Fibroblast of lung (primary cell): ENCODE measurements at regions not wholly inside any gene's neighbourhood (a gene's known extent, or its start where the extent isn't known, plus 50 kb on each side); places are given as distances from the start of the nearest gene placed in this dataset.

Experiments
- DNase-seq, 2 donors: peaks; one replicate each; pipeline versions ENCODE4 v3.0.0 to v3.0.0-alpha.2; 2010; ENCODE audit warnings: low read depth in 2 of 2
- H2AFZ ChIP-seq: 2 replicates; pipeline ENCODE4 v1.5.1; 2012; ENCODE audit warnings: low read length, control low read depth, inconsistent platforms
- H3K27ac ChIP-seq: 2 replicates; pipeline ENCODE4 v1.5.1; 2011; ENCODE audit warnings: low read length, control low read depth; ENCODE audit not compliant: insufficient read depth
- H3K27me3 ChIP-seq: 2 replicates; pipeline ENCODE4 v1.5.1; 2011; ENCODE audit warnings: mild to moderate bottlenecking, low read length; ENCODE audit not compliant: control insufficient read depth, insufficient read depth
- H3K36me3 ChIP-seq: 2 replicates; pipeline ENCODE4 v1.5.1; 2011; ENCODE audit warnings: low read length; ENCODE audit not compliant: control insufficient read depth, insufficient read depth
- H3K4me1 ChIP-seq: 2 replicates; pipeline ENCODE4 v1.5.1; 2011; ENCODE audit warnings: low read length; ENCODE audit not compliant: control insufficient read depth, insufficient read depth; ENCODE audit errors: extremely low read depth
- H3K4me2 ChIP-seq: 2 replicates; pipeline ENCODE4 v1.5.1; 2011; ENCODE audit warnings: low read length, control low read depth; ENCODE audit not compliant: insufficient read depth; ENCODE audit errors: extremely low read depth
- H3K4me3 ChIP-seq, 4 experiments: fragments of 200-600 bp in 1 of 4; sonication (generic) in 1 of 4; replicated peaks in 1 of 4; 2 replicates each; pipeline ENCODE4 v1.5.1; 2011 to 2016; ENCODE audit warnings: low read length in 4 of 4, low read depth in 3 of 4, mild to moderate bottlenecking in 3 of 4, control low read depth in 2 of 4, inconsistent platforms in 1 of 4, mixed read lengths in 1 of 4; ENCODE audit not compliant: insufficient read depth in 1 of 4; ENCODE audit errors: control extremely low read depth in 1 of 4
- H3K79me2 ChIP-seq: 2 replicates; pipeline ENCODE4 v1.5.1; 2012; ENCODE audit warnings: mild to moderate bottlenecking, low read length, inconsistent platforms; ENCODE audit not compliant: control insufficient read depth, insufficient read depth
- H3K9ac ChIP-seq: 2 replicates; pipeline ENCODE4 v1.5.1; 2011; ENCODE audit warnings: mild to moderate bottlenecking, low read length, control low read depth; ENCODE audit not compliant: insufficient read depth
- H3K9me3 ChIP-seq: 2 replicates; pipeline ENCODE4 v1.5.1; 2012; ENCODE audit warnings: low read depth, low read length; ENCODE audit not compliant: control insufficient read depth, insufficient read depth
- H4K20me1 ChIP-seq: 2 replicates; pipeline ENCODE4 v1.5.1; 2011; ENCODE audit warnings: low read length; ENCODE audit not compliant: control insufficient read depth, insufficient read depth; ENCODE audit errors: extremely low read depth
- EZH2 ChIP-seq: IDR thresholded peaks from 2 replicates; pipeline ENCODE4 v1.5.1; 2012; ENCODE audit warnings: low read length, control low read depth, mild to moderate bottlenecking; ENCODE audit errors: missing control alignments
- TF ChIP-seq, protein P1 (sequence below), 2 donors: IDR thresholded peaks in 1 of 2; conservative IDR thresholded peaks in 1 of 2; 1 replicate in 1 of 2; 2 replicates in 1 of 2; pipeline ENCODE4 v1.5.1; 2011 to 2012; ENCODE audit warnings: low read length in 2 of 2, control low read depth in 1 of 2, inconsistent platforms in 1 of 2, low read depth in 1 of 2, mild to moderate bottlenecking in 1 of 2

GRCh38 chr6:105499931-105500330 lies 97.0 kb upstream of the PREP start:
- Histone ChIP-seq H2AFZ (no peak overlapping the region), H3K79me2 (no peaks in the 10 kb centered on the region), H3K27me3 (no peaks in the 10 kb centered on the region), H3K9me3 (no peaks in the 10 kb centered on the region), H4K20me1 (no peaks in the 10 kb centered on the region), H3K4me2 (no peak overlapping the region), H3K4me3 (no peak overlapping the region), H3K36me3 (no peaks in the 10 kb centered on the region), H3K9ac (no peak overlapping the region), H3K27ac (no peak overlapping the region), H3K4me1 (no peaks in the 10 kb centered on the region)
- no peak for TF ChIP-seq EZH2
- TF ChIP-seq, protein P1, sequence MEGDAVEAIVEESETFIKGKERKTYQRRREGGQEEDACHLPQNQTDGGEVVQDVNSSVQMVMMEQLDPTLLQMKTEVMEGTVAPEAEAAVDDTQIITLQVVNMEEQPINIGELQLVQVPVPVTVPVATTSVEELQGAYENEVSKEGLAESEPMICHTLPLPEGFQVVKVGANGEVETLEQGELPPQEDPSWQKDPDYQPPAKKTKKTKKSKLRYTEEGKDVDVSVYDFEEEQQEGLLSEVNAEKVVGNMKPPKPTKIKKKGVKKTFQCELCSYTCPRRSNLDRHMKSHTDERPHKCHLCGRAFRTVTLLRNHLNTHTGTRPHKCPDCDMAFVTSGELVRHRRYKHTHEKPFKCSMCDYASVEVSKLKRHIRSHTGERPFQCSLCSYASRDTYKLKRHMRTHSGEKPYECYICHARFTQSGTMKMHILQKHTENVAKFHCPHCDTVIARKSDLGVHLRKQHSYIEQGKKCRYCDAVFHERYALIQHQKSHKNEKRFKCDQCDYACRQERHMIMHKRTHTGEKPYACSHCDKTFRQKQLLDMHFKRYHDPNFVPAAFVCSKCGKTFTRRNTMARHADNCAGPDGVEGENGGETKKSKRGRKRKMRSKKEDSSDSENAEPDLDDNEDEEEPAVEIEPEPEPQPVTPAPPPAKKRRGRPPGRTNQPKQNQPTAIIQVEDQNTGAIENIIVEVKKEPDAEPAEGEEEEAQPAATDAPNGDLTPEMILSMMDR (conservative IDR thresholded peaks at IDR 0.05 in 1 of 2, IDR thresholded peaks at IDR 0.05 in 1 of 2; ENCODE audit: low read depth in 1 of 2, low read length in 2 of 2) = no peak
- no peak for DNase-seq

DNA sequence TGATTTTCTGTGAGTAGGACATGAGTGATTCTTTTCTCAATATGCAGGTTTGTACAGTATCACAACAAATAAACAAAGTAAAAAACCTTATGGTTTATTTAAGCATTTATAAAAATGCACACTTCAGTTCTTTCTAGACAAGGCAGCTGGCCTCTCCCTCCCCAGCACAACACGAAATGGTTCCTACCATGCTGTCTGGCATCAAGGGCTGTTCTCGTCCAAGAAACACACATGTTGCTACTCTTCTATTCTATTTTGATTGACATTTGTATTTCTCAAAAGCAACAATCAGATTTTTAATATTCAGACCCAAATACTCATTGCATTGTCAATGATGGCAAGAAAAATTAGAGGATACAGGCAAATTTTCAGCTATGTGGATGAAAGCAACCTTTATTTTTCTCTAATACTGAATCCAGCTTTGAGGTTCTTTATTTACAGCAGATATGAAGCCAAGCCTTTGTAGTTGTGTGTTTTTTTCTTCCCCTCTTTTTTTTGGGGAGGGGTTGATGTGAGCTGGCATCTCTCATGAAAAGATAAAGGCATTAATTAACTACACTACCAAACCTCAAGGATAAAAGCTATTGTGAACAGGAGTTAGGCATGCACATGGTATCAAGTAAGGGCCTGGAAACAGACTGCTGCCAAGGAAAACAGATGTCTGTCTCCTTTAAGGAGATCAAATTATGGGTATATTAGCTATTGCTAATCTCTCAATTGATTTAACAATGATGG lies 96.4 kb upstream of the PREP start:
- H3K4me2 ChIP-seq = no peak overlapping the region
- H3K9me3 ChIP-seq = no peaks in the 10 kb centered on the region
- H3K9ac ChIP-seq = no peak overlapping the region
- H3K27ac ChIP-seq = no peak overlapping the region
- no peak for DNase-seq
- H3K4me1 ChIP-seq = no peaks in the 10 kb centered on the region
- no peaks in the 10 kb centered on the region for H3K36me3 ChIP-seq
- no peak overlapping the region for H3K4me3 ChIP-seq
- H2AFZ ChIP-seq = no peak overlapping the region
- no peaks in the 10 kb centered on the region for H4K20me1 ChIP-seq
- no peak for TF ChIP-seq EZH2
- TF ChIP-seq, protein P1 (conservative IDR thresholded peaks at IDR 0.05 in 1 of 2, IDR thresholded peaks at IDR 0.05 in 1 of 2; ENCODE audit: low read depth in 1 of 2, low read length in 2 of 2) = no peak
- H3K79me2 ChIP-seq = no peaks in the 10 kb centered on the region
- H3K27me3 ChIP-seq = no peaks in the 10 kb centered on the region

DNA sequence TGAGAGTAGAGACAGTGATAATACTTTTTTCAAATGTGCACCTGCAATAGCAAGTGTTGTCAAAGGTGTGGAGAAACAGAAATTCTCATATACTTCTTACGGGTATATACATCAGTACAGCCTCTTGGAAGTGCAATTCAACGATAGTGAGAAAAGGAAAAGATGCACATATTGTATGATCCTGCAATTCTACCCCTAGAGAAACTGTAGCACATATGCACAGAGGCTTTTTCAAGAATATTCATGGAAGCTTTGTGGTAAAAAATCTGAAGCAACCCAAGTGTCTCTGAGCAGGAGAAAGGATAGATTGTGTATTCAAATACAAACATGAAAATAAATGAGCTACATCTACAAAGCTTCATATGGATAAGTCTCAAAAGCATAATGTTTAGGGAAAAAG lies 94.7 kb upstream of the PREP start:
- H2AFZ ChIP-seq = no peak overlapping the region
- H3K27me3 ChIP-seq = no peaks in the 10 kb centered on the region
- H3K27ac ChIP-seq = no peak overlapping the region

More for the DNA sequence above, 94.7 kb upstream of the PREP start:
- Histone ChIP-seq H3K79me2 (no peaks in the 10 kb centered on the region), H3K9ac (no peak overlapping the region), H3K4me1 (no peaks in the 10 kb centered on the region), H3K4me2 (no peak overlapping the region), H4K20me1 (no peaks in the 10 kb centered on the region), H3K9me3 (no peaks in the 10 kb centered on the region), H3K4me3 (no peak overlapping the region), H3K36me3 (no peaks in the 10 kb centered on the region)
- TF ChIP-seq, protein P1 (conservative IDR thresholded peaks at IDR 0.05 in 1 of 2, IDR thresholded peaks at IDR 0.05 in 1 of 2; ENCODE audit: low read depth in 1 of 2, low read length in 2 of 2) = no peak
- TF ChIP-seq EZH2 = no peak
- DNase-seq = no peak
